ENCODE measurements at regions not wholly inside any gene's neighbourhood (a gene's known extent, or its start where the extent isn't known, plus 50 kb on each side); places are given as distances from the start of the nearest gene placed in this dataset.
"Not testable (repeated sequence)": the region's sequence is repeated elsewhere in the genome, so short reads cannot be mapped to it uniquely, and the experiment has no call there.

DNA sequence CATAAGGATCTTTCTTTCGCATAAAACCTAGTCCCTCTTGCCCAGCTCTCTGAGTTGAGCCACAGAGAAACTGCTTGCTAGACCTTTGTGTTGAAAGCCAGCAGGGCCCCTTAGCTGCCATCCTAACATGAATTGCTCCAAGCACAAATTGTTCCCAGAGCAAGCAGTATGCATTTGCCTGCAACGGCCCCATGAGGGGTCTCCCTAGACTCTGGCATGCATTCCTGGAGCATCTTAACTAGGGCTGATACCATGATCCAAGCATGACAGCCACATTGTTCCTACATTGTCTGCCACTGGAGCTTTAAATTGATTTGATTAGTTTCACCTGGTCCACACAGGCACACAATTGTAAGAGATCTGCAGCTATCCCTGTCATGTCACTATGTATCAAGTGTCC lies 428.1 kb downstream of the TAFA4 start:
- no peak overlapping the region for H3K4me2 ChIP-seq (ENCODE audit: low read length)
- no peaks in the 10 kb centered on the region for H3K9me2 ChIP-seq (ENCODE audit: insufficient read depth, low read length)
- CTCF ChIA-PET (ENCODE audit: unreplicated experiment): no interaction called here
- no peaks in the 10 kb centered on the region for H4K20me1 ChIP-seq (ENCODE audit: insufficient read depth, low read length)
- DNase-seq (ENCODE audit: low spot score): no peak
- intact Hi-C loops (cut with micrococcal nuclease; ENCODE audit: unreplicated experiment): no loop called here
- no peaks in the 10 kb centered on the region for H3K4me1 ChIP-seq (ENCODE audit: insufficient read depth, low read length, poor library complexity, severe bottlenecking)
- H3K27ac ChIP-seq (ENCODE audit: low read depth, low read length, poor library complexity, severe bottlenecking): no peak overlapping the region
- no peaks in the 10 kb centered on the region for H3K9me3 ChIP-seq (ENCODE audit: low read length)
- H3K4me3 ChIP-seq (ENCODE audit: low read depth, low read length, poor library complexity, severe bottlenecking): no peak overlapping the region
- TF ChIP-seq, protein P1, sequence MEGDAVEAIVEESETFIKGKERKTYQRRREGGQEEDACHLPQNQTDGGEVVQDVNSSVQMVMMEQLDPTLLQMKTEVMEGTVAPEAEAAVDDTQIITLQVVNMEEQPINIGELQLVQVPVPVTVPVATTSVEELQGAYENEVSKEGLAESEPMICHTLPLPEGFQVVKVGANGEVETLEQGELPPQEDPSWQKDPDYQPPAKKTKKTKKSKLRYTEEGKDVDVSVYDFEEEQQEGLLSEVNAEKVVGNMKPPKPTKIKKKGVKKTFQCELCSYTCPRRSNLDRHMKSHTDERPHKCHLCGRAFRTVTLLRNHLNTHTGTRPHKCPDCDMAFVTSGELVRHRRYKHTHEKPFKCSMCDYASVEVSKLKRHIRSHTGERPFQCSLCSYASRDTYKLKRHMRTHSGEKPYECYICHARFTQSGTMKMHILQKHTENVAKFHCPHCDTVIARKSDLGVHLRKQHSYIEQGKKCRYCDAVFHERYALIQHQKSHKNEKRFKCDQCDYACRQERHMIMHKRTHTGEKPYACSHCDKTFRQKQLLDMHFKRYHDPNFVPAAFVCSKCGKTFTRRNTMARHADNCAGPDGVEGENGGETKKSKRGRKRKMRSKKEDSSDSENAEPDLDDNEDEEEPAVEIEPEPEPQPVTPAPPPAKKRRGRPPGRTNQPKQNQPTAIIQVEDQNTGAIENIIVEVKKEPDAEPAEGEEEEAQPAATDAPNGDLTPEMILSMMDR (conservative IDR thresholded peaks at IDR 0.05; ENCODE audit: low read length): no peak
- no peak for TF ChIP-seq EZH2phosphoT487 (IDR thresholded peaks at IDR 0.05; ENCODE audit: borderline replicate concordance, low read depth, low read length)
- no peaks in the 10 kb centered on the region for H3K79me2 ChIP-seq (ENCODE audit: insufficient read depth, low read depth, low read length)
- BruUV-seq (replicated peaks): no TSS peak
- POLR2A ChIA-PET: interaction anchor here (0.8 kb wide), 1 partner anchor 19 kb away, joined by 3 read pairs; no protein-coding TSS in a partner anchor
- no peak overlapping the region for H2AFZ ChIP-seq (ENCODE audit: low read length)
- H3K36me3 ChIP-seq (ENCODE audit: insufficient read depth, low read length): no peaks in the 10 kb centered on the region

DNA sequence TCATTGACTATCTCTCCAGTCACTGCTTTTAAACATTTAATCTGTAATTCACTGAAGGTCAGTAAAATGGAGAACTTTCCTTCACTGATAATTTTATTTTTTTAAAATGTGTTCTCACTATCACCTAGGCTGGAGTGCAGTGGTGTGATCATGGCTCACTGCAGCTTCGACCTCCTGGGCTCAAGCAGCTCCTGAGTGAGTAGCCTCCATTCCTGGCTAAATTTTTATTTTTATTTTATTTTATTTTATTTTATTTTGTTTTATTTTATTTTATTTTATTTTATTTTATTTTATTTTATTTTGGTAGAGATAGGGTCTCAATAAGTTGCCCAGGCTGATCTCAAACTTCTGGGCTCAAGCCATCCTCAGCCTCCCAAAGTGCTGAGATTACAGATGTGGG lies 446.5 kb downstream of the TAFA4 start:
- BruUV-seq (replicated peaks); H3K9me2 ChIP-seq (ENCODE audit: insufficient read depth, low read length); H3K4me1 ChIP-seq (ENCODE audit: insufficient read depth, low read length, poor library complexity, severe bottlenecking); intact Hi-C loops (cut with micrococcal nuclease; ENCODE audit: unreplicated experiment); H3K9me3 ChIP-seq (ENCODE audit: low read length); H3K4me2 ChIP-seq (ENCODE audit: low read length); DNase-seq (ENCODE audit: low spot score); H3K4me3 ChIP-seq (ENCODE audit: low read depth, low read length, poor library complexity, severe bottlenecking); H3K79me2 ChIP-seq (ENCODE audit: insufficient read depth, low read depth, low read length); H2AFZ ChIP-seq (ENCODE audit: low read length); CTCF ChIA-PET (ENCODE audit: unreplicated experiment); H3K27ac ChIP-seq (ENCODE audit: low read depth, low read length, poor library complexity, severe bottlenecking); H3K36me3 ChIP-seq (ENCODE audit: insufficient read depth, low read length); H4K20me1 ChIP-seq (ENCODE audit: insufficient read depth, low read length): not testable (repeated sequence)
- POLR2A ChIA-PET: interaction anchor here (0.6 kb wide), 1 partner anchor 19 kb away, joined by 3 read pairs; no protein-coding TSS in a partner anchor

DNA sequence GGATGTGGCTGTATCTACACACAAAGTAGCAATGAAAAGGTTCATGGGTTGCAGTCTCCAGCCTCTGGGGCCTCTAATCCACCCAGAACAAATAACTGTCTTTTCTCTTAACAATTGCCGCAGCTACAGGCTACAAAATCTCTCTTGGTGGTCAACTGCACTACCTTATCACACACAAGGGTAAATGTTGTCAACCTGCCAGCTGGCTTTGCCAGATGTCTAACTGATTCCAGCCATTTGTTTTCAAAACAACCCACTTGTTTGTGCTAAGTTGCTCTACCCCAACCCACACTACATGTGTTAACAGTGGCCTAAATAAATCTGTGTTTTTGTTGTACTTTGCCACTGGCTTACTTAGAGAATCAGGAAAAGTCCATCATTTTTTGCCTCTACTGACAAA lies 447.3 kb downstream of the TAFA4 start:
- Histone ChIP-seq H3K4me1 (ENCODE audit: insufficient read depth, low read length, poor library complexity, severe bottlenecking) (no peaks in the 10 kb centered on the region), H3K9me2 (ENCODE audit: insufficient read depth, low read length) (no peaks in the 10 kb centered on the region), H3K27ac (ENCODE audit: low read depth, low read length, poor library complexity, severe bottlenecking) (no peak overlapping the region), H3K9me3 (ENCODE audit: low read length) (no peaks in the 10 kb centered on the region), H4K20me1 (ENCODE audit: insufficient read depth, low read length) (no peaks in the 10 kb centered on the region), H3K4me3 (ENCODE audit: low read depth, low read length, poor library complexity, severe bottlenecking) (no peak overlapping the region), H3K4me2 (ENCODE audit: low read length) (no peak overlapping the region), H3K36me3 (ENCODE audit: insufficient read depth, low read length) (no peaks in the 10 kb centered on the region), H3K79me2 (ENCODE audit: insufficient read depth, low read depth, low read length) (no peaks in the 10 kb centered on the region), H2AFZ (ENCODE audit: low read length) (no peak overlapping the region)
- POLR2A ChIA-PET: no interaction called here
- no TSS peak for BruUV-seq (replicated peaks)
- intact Hi-C loops (cut with micrococcal nuclease; ENCODE audit: unreplicated experiment): no loop called here
- CTCF ChIA-PET (ENCODE audit: unreplicated experiment): no interaction called here
- DNase-seq (ENCODE audit: low spot score): no peak
- TF ChIP-seq, protein P1 (conservative IDR thresholded peaks at IDR 0.05; ENCODE audit: low read length): no peak
- TF ChIP-seq EZH2phosphoT487 (IDR thresholded peaks at IDR 0.05; ENCODE audit: borderline replicate concordance, low read depth, low read length): no peak
